ENCODE measurements at regions not wholly inside any gene's neighbourhood (a gene's known extent, or its start where the extent isn't known, plus 50 kb on each side); places are given as distances from the start of the nearest gene placed in this dataset.

DNA sequence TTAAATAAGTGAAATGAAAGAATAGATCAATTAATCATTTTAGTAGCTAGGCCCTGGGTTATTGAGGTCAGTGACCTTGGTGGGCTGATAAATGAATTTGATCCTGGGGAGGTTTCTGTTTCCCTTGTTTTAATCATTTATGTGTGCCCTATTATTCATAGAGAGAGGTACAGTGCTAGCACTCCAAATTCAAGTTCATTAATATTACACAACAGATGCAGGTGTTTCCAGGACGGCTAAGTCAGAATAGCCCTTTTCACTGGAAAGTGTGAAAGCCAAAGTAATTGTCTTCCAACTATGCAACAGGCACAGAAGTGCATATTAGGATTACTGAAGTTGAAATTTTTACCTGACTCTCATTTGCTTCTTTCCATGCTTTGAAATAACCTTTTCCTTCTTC, 61.7 kb upstream of the SGK1 start:
- TF ChIP-seq EP300 (IDR thresholded peaks at IDR 0.05; ENCODE audit: low read depth): no peak
- no peak for TF ChIP-seq CTCF (IDR thresholded peaks at IDR 0.05)

Measured in transverse colon (tissue), 3 donors.